Tibial nerve (tissue), 4 donors: ENCODE measurements at regions not wholly inside any gene's neighbourhood (a gene's known extent, or its start where the extent isn't known, plus 50 kb on each side); places are given as distances from the start of the nearest gene placed in this dataset. TPM values are rescaled to one million over a fixed set of nuclear protein-coding genes. Genes with fewer than 3 reads are reported as not detected.

Experiments
- DNase-seq, 2 donors: peaks; one replicate each; pipeline ENCODE4 v3.0.0-alpha.2; 2019; ENCODE audit warnings: low spot score in 2 of 2
- H3K27ac ChIP-seq, 4 donors: fragments of 200-600 bp; sonication (generic) in 3 of 4; one replicate each; pipeline ENCODE4 v1.5.1; 2017 to 2019; ENCODE audit warnings: mild to moderate bottlenecking in 1 of 4
- H3K27me3 ChIP-seq, 2 donors: fragments of 200-600 bp; sonication (generic) in 1 of 2; one replicate each; pipeline versions ENCODE4 v1.5.1 to v1.6.0; 2017 to 2019
- H3K36me3 ChIP-seq, 3 donors: fragments of 200-600 bp; sonication (generic); one replicate each; pipeline ENCODE4 v1.5.1; 2018 to 2019
- H3K4me1 ChIP-seq, 4 donors: fragments of 200-600 bp; sonication (generic) in 3 of 4; one replicate each; pipeline ENCODE4 v1.5.1; 2017 to 2019
- H3K4me3 ChIP-seq, 4 donors: fragments of 200-600 bp; sonication (generic) in 3 of 4; one replicate each; pipeline ENCODE4 v1.5.1; 2017 to 2019; ENCODE audit warnings: mild to moderate bottlenecking in 1 of 4, moderate library complexity in 1 of 4
- H3K9me3 ChIP-seq, 4 donors: fragments of 200-600 bp; sonication (generic) in 3 of 4; one replicate each; pipeline ENCODE4 v1.5.1; 2017 to 2019
- EP300 ChIP-seq, 2 donors: sonication (generic); formaldehyde crosslinking; IDR thresholded peaks; one replicate each; pipeline ENCODE4 v1.6.1; 2017; ENCODE audit warnings: antibody characterized with exemption in 2 of 2, mild to moderate bottlenecking in 1 of 2
- POLR2A ChIP-seq, 2 donors: fragments of 450-650 bp; IDR thresholded peaks; one replicate each; pipeline ENCODE4 v1.6.1; 2017; ENCODE audit warnings: antibody characterized with exemption in 2 of 2, mild to moderate bottlenecking in 2 of 2, moderate library complexity in 2 of 2
- WGBS, 2 donors: methylation state at CpG; one replicate each; pipeline ENCODE4 v1.1.5; 2018; 5-methylcytosine and 5-hydroxymethylcytosine counted together
- small RNA-seq: library from RNA; depleted of rRNA; stranded (forward); fragments of <200 nt; gene quantifications from one replicate; pipeline ENCODE3, GENCODE V24; 2016
- TF ChIP-seq, protein P1 (sequence below), 5 experiments: fragments of 200-600 bp in 3 of 5; fragments of 450-650 bp in 2 of 5; sonication (generic) in 3 of 5; IDR thresholded peaks; one replicate each; pipeline ENCODE4 v1.5.1; 2016 to 2019; ENCODE audit warnings: antibody characterized with exemption in 5 of 5, mild to moderate bottlenecking in 3 of 5, moderate library complexity in 2 of 5

DNA sequence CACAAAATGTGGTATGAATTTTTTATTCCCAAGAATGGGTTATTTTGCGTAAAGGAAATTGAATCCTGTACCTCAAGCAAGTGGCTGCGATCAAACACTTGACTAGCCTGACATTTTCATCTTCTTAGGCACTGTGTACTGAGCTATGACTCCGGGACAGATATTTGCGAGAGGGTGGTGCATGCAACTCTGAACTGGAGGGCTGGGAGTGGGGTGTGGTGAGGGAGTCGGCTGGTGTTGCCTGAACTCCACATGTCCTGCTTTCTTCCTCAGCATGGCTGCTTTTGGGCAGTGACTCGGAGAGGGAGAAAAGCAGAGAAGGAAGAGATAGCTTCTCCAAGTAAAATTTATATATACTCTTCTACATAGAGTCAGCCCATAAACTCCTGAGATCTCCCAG is 68.5 kb upstream of the GATB start:
- 88 to 89% methylated on average over 6 of the region's 6 CpGs for WGBS, 2 donors
- Histone ChIP-seq H3K27ac (no peak overlapping the region), H3K4me1 (no peaks in the 10 kb centered on the region), H3K9me3 (peaks cover 0 to 13% (median 0%) of the 10 kb centered on the region in 4 donors), H3K36me3 (no peaks in the 10 kb centered on the region), H3K27me3 (no peaks in the 10 kb centered on the region), H3K4me3 (no peak overlapping the region)
- TF ChIP-seq POLR2A (IDR thresholded peaks at IDR 0.05), result no peak
- TF ChIP-seq, protein P1, sequence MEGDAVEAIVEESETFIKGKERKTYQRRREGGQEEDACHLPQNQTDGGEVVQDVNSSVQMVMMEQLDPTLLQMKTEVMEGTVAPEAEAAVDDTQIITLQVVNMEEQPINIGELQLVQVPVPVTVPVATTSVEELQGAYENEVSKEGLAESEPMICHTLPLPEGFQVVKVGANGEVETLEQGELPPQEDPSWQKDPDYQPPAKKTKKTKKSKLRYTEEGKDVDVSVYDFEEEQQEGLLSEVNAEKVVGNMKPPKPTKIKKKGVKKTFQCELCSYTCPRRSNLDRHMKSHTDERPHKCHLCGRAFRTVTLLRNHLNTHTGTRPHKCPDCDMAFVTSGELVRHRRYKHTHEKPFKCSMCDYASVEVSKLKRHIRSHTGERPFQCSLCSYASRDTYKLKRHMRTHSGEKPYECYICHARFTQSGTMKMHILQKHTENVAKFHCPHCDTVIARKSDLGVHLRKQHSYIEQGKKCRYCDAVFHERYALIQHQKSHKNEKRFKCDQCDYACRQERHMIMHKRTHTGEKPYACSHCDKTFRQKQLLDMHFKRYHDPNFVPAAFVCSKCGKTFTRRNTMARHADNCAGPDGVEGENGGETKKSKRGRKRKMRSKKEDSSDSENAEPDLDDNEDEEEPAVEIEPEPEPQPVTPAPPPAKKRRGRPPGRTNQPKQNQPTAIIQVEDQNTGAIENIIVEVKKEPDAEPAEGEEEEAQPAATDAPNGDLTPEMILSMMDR (IDR thresholded peaks at IDR 0.05), result no peak
- TF ChIP-seq EP300 (IDR thresholded peaks at IDR 0.05), result no peak
- no peak for DNase-seq

DNA sequence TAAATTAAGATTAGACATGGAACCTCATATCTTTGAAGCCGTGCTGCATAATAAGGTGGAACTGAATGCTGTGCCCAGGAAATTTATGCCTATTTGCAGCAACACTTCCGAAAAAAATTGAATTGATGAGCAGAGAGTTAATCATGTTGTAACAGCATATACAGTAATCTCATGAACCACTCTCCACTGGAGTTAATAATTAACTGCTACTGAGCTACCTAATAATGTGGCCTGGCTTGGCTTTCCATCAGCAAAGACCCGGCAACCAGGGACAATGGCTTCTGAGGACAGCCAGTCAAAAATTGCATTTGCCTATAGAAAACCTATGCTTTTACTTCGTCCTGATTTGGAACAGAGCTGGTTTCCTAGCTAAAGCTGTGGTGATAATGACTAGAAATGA is 63.8 kb upstream of the GATB start:
- Histone ChIP-seq H3K9me3 (peaks cover 0 to 13% (median 0%) of the 10 kb centered on the region in 4 donors), H3K27ac (no peak overlapping the region), H3K27me3 (no peaks in the 10 kb centered on the region), H3K4me3 (no peak overlapping the region), H3K36me3 (no peaks in the 10 kb centered on the region), H3K4me1 (no peaks in the 10 kb centered on the region)
- TF ChIP-seq POLR2A (IDR thresholded peaks at IDR 0.05) (no peak), EP300 (IDR thresholded peaks at IDR 0.05) (no peak)
- TF ChIP-seq, protein P1 (IDR thresholded peaks at IDR 0.05), result no peak
- DNase-seq, result no peak
- WGBS, 2 donors, result 90 to 93% methylated on average over 4 of the region's 4 CpGs

DNA sequence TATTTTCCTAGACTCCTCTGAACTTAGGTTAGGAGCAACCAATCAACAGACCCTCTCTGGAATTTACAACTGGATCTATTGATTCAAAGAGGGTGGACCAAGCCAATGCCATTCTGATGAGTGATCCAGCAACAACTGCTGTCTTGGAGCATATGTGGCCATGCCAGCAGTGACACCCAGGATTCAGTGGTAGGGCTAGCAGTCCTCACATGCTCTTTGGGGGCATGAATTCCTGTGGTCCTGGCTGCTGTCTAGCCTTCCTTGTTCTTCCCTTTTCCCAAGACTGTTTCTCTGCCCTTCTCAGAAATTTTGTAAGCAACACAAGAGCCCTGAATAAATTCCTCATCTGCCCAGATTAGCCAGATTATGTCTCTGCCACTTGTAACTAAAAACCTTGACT is 61.5 kb upstream of the GATB start:
- Histone ChIP-seq H3K4me3 (no peak overlapping the region), H3K27me3 (no peaks in the 10 kb centered on the region), H3K36me3 (no peaks in the 10 kb centered on the region), H3K4me1 (no peaks in the 10 kb centered on the region), H3K27ac (no peak overlapping the region), H3K9me3 (peaks cover 0 to 13% (median 0%) of the 10 kb centered on the region in 4 donors)
- no peak for DNase-seq
- TF ChIP-seq, protein P1 (IDR thresholded peaks at IDR 0.05), result no peak

DNA sequence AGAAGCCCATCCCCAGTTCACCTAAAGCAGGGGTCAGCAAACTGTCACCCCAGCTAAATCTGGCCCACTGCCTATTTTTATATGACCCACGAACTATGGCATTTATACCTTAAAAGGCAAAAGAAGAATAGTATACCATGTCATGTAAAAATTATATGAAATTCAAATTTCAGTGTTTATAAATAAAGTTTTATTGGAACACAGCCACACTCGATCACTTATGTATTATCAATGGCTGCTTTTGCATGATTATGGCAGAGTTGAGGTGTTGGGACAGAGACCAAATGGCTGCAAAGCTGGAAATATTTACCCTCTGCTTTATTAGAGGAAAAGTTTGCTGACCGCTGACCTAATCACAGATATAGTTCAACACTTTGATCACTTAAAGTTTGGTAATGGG is 59.2 kb upstream of the GATB start:
- no peaks in the 10 kb centered on the region for H3K9me3 ChIP-seq
- H3K4me3 ChIP-seq, result no peak overlapping the region
- no peaks in the 10 kb centered on the region for H3K36me3 ChIP-seq
- TF ChIP-seq POLR2A (IDR thresholded peaks at IDR 0.05), result no peak
- TF ChIP-seq EP300 (IDR thresholded peaks at IDR 0.05), result no peak
- H3K4me1 ChIP-seq, result no peaks in the 10 kb centered on the region
- WGBS, 2 donors, result 87 to 90% methylated on average over 3 of the region's 3 CpGs
- DNase-seq, result no peak
- peak overlapping the region in 2 of 4 donors; percentile 27 to 55 for H3K27ac ChIP-seq
- no peaks in the 10 kb centered on the region for H3K27me3 ChIP-seq

DNA sequence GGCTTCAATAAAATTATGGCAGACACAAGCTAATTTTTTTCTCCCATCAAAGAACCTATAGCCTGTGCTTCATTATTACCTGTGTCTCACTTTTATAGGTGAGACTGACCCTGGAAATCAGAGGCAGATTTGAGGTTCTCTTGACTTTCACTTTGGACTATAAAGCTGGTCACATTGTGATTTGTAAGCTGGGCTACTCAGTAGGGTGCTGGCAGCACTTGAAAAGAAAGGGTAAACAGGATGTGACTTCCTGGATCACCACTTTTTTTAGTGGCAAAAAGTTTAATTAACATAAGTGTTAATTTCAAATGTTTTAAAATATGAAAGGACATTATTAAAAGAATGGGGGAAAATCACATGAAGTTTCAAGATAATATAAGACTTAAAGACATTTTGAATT is 50.6 kb upstream of the GATB start:
- no peaks in the 10 kb centered on the region for H3K9me3 ChIP-seq
- no peaks in the 10 kb centered on the region for H3K36me3 ChIP-seq
- no peak for DNase-seq
- no peaks in the 10 kb centered on the region for H3K27me3 ChIP-seq
- no peak overlapping the region for H3K4me3 ChIP-seq
- H3K4me1 ChIP-seq, result peaks cover 0 to 7% (median 2%) of the 10 kb centered on the region in 4 donors
- H3K27ac ChIP-seq, result no peak overlapping the region
- TF ChIP-seq, protein P1 (IDR thresholded peaks at IDR 0.05), result no peak
- TF ChIP-seq POLR2A (IDR thresholded peaks at IDR 0.05), result no peak
- no peak for TF ChIP-seq EP300 (IDR thresholded peaks at IDR 0.05)

Small RNA genes in the stretch of these regions (small RNA-seq; reads per million reads assigned to genes)
- gene RN7SL446P (not detected), gene RNA5SP169 (not detected)
